ENCODE measurements at regions not wholly inside any gene's neighbourhood (a gene's known extent, or its start where the extent isn't known, plus 50 kb on each side); places are given as distances from the start of the nearest gene placed in this dataset.
"Not testable (repeated sequence)": the region's sequence is repeated elsewhere in the genome, so short reads cannot be mapped to it uniquely, and the experiment has no call there.

DNA sequence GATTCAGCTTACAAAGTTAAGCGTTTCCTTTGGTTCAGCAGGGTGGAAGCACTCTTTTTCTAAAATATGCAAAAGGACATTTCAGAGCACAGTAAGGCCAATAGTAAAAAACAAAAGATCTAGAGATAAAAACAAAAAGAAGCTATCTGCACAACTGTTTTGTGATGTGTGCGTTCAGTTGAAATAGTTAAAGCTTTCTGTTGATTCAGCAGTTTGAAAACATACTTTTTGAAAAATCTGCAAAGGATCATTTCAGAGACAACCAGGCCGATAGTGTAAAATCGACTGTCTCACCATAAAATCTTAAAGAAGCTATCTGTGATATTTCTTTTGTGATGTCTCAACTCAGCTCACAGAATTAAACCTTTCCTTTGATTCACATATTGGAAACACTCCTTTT is 300.0 kb upstream of the ALG10B start:
- no peak overlapping the region for H3K27ac Mint-ChIP-seq
- no peak overlapping the region for H3K4me3 Mint-ChIP-seq
- no peaks in the 10 kb centered on the region for H3K9me3 Mint-ChIP-seq
- no peaks in the 10 kb centered on the region for H3K36me3 Mint-ChIP-seq
- DNase-seq (ENCODE audit: low spot score), result no peak
- H3K27me3 Mint-ChIP-seq, result no peaks in the 10 kb centered on the region
- H3K4me1 Mint-ChIP-seq (ENCODE audit: low read depth in 2 of 2), result no peaks in the 10 kb centered on the region
- ATAC-seq, result no peak

DNA sequence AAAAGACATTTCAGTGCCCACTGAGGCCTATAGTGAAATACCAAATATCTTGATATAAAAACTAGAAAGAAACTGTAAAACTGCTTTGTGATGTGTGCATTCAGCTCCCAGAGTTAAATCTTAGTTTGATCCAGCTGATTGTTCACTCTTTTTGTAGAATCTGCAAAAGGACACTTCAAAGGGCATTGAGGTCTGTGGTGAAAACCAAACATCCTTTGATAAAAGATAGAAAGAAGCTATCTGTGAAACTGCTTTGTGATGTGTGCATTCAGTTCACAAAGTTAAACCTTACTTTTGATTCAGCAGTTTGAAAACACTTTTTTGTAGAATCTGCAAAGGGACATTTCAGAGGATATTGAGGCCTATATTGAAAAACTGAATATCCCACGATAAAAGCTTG is 290.7 kb upstream of the ALG10B start:
- Mint-ChIP-seq H3K9me3 (peaks cover 4% of the 10 kb centered on the region), H3K4me1 (ENCODE audit: low read depth in 2 of 2) (no peaks in the 10 kb centered on the region), H3K27me3 (no peaks in the 10 kb centered on the region), H3K27ac (no peak overlapping the region), H3K4me3 (no peak overlapping the region), H3K36me3 (peaks cover 5% of the 10 kb centered on the region)
- no peak for ATAC-seq
- no peak for DNase-seq (ENCODE audit: low spot score)

DNA sequence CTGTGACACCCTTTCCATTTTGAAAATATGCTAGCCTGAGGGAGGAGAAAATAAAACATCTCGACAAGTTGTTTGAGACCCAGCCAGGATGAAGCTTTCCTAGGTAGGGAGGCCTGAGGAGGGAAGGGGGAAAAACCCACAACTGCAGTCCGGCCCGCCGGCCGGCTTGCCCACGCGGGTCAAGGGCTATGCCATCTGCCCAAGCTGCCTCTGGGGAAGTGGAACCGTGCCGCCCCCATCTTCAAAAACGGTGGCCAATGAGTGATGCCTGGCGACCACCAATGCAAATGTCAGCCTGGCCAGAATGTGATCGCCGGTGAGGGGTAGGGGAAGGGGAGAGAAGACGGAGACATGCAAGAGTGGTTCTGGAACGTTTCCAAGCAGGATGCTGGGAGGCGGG is 263.5 kb upstream of the ALG10B start:
- Mint-ChIP-seq H3K4me1 (ENCODE audit: low read depth in 2 of 2) (no peaks in the 10 kb centered on the region), H3K36me3 (peaks cover 26% of the 10 kb centered on the region), H3K27ac (no peak overlapping the region), H3K9me3 (peaks cover 14% of the 10 kb centered on the region), H3K4me3 (no peak overlapping the region), H3K27me3 (no peaks in the 10 kb centered on the region)
- no peak for DNase-seq (ENCODE audit: low spot score)
- no peak for ATAC-seq

DNA sequence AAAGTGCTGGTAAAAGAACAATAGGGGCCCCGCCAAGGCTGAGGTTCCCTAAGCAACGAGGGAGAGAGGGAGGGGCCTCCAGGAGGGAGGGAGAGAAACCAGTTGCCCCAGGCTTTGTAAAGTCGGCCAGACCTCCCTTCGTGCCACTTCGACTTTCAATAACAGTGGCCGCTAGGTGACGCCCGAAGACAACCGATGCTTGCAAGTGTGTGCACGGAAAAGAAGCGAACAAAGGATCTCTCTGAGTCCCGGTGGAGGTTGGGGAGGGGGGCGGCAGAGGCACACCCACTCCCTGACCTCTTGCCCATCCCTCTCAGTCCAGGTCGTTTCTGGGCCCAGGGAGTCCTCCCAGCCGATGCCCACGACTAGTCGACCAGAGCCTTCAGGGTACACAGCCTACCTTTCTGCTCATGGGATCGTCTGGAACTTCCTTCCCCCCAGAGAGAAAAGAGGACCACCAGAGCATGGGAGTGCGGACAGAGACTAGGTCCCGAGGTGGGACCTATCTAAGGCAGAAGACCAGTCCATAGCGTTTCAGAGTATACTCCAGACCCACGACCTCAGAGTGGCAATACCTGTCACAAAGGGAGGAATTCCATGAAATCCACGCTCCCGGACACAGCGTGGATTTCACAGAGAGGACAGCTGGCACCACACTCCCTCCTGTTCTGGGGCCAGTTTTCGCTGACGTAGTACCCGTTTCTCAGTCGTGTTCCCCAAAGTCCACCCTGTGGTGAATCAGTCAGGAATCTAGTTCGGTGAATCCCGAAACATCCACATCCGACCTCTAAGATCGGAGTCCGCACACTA is 262.7 kb upstream of the ALG10B start:
- ATAC-seq (no peak), DNase-seq (ENCODE audit: low spot score) (no peak)
- H3K4me3 Mint-ChIP-seq, result no peak overlapping the region
- H3K36me3 Mint-ChIP-seq, result peaks cover 23% of the 10 kb centered on the region
- no peak overlapping the region for H3K27ac Mint-ChIP-seq
- H3K27me3 Mint-ChIP-seq, result no peaks in the 10 kb centered on the region
- H3K9me3 Mint-ChIP-seq, result peaks cover 17% of the 10 kb centered on the region
- no peaks in the 10 kb centered on the region for H3K4me1 Mint-ChIP-seq (ENCODE audit: low read depth in 2 of 2)

DNA sequence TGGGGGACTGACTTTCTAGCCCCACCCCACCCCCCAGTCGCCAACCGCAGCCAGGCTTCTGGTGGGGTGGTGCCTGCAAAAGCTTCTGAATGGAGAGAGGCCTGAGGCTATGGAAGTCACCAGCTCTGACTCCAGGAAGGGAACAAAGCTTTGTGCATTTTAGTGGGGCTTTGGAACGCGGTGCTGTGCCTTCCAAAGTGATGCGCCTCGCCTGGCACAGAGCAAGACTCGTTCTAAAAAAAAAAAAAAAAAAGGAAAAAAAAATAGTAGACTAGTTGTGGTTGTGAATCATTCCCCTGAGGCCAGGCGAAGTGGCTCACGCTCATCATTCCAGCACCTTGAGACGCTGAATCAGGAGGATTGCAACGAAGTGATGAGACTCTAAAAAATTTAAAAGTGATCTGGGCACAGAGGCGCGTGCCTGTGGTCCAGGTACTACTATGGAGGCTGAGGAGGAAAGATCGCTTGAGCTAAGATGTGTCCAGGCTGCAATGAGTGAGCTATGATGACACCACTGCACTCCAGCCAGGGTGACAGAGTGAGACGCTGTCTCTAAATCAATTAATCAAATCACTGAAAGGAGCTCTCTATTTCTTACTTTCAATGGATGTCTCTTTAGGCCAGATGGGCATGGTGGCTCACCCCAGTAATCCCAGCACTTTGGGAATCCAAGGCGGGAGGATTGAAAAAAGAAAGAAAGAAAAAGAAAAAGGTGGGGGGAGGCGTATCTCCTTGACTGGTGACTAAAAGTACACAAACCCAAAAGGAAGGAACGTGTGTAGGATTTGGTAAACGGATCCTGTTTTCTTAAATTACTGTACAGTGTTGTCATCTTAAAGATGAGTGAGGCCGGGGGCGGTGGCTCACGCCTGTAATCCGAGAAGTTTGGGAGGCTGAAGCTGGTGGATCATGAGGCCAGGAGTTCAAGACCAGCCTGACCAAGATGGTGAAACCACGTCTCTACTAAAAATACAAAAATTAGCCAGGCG is 259.6 kb upstream of the ALG10B start:
- no peaks in the 10 kb centered on the region for H3K27me3 Mint-ChIP-seq
- H3K4me3 Mint-ChIP-seq, result no peak overlapping the region
- peaks cover 13% of the 10 kb centered on the region for H3K9me3 Mint-ChIP-seq
- ATAC-seq (no peak), DNase-seq (ENCODE audit: low spot score) (no peak)
- no peaks in the 10 kb centered on the region for H3K4me1 Mint-ChIP-seq (ENCODE audit: low read depth in 2 of 2)
- H3K36me3 Mint-ChIP-seq, result peaks cover 28% of the 10 kb centered on the region
- no peak overlapping the region for H3K27ac Mint-ChIP-seq

DNA sequence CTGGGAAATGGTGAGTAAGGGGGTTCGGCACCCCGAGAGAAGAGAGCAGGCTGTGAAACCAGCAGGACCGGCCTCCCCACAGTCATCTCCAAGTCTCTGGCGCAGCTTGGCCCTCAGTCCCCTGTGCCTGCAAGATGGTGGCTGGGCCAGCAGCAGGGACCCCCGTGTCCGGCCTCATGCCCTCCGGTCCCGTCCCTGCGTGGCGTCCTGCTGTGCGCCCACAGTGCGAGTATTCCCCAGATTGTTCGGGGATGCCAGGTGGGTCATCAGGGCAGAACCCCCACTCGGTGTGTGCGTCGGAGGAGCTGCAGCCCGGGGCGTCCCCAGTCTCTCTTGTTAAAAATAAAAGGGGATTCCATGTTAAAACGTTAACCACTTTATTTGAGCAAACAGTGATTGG is 216.9 kb upstream of the ALG10B start:
- H3K4me1 Mint-ChIP-seq (ENCODE audit: low read depth in 2 of 2), result no peaks in the 10 kb centered on the region
- H3K4me3 Mint-ChIP-seq, result no peak overlapping the region
- ATAC-seq (no peak), DNase-seq (ENCODE audit: low spot score) (no peak)
- H3K36me3 Mint-ChIP-seq, result peaks cover 4% of the 10 kb centered on the region
- no peaks in the 10 kb centered on the region for H3K27me3 Mint-ChIP-seq
- H3K9me3 Mint-ChIP-seq, result peaks cover 5% of the 10 kb centered on the region
- H3K27ac Mint-ChIP-seq, result no peak overlapping the region

DNA sequence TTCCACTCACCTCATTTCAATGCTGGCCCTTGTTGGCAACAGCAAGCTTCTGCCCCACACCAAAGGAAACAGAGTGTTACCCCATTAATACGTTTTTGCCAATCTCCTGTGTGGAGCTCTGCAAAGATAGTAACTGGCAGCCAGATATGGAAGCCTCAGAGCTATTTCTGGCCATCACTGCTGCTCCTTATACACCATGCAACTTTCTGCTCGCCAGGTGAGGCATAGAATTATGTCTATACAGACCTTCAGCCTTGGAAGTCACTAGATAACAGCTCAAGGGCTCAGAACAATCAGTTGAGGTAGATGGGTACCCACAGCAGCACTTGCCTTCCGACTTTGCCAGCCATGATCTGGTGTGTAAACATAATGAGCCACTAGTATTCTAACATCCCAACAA is 214.8 kb upstream of the ALG10B start:
- H3K27ac Mint-ChIP-seq, result no peak overlapping the region
- H3K9me3 Mint-ChIP-seq, result peaks cover 15% of the 10 kb centered on the region
- DNase-seq (ENCODE audit: low spot score), result no peak
- no peak for ATAC-seq
- peaks cover 4% of the 10 kb centered on the region for H3K36me3 Mint-ChIP-seq
- no peaks in the 10 kb centered on the region for H3K27me3 Mint-ChIP-seq
- no peaks in the 10 kb centered on the region for H3K4me1 Mint-ChIP-seq (ENCODE audit: low read depth in 2 of 2)
- H3K4me3 Mint-ChIP-seq, result no peak overlapping the region

DNA sequence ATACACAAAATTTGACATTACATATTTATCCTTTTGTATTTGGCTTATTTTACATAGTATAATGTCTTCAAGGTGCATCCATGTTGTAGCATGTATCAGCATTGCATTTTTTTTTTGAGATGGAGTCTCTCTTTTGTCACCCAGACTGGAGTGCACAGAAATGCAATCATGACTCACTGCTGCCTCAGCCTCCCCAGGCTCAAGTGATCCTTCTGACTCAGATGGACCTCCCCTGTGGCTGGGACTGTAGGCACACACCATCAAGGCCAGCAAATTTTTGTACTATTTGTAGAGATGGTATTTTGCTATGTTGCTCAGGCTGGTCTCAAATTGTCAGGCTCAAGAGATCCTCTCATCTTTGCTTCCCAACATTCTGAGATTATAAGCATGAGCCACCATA is 214.4 kb upstream of the ALG10B start:
- no peak overlapping the region for H3K4me3 Mint-ChIP-seq
- H3K27ac Mint-ChIP-seq, result no peak overlapping the region
- peaks cover 15% of the 10 kb centered on the region for H3K9me3 Mint-ChIP-seq
- no peak for DNase-seq (ENCODE audit: low spot score)
- ATAC-seq, result no peak
- no peaks in the 10 kb centered on the region for H3K27me3 Mint-ChIP-seq
- peaks cover 4% of the 10 kb centered on the region for H3K36me3 Mint-ChIP-seq
- H3K4me1 Mint-ChIP-seq (ENCODE audit: low read depth in 2 of 2), result no peaks in the 10 kb centered on the region

DNA sequence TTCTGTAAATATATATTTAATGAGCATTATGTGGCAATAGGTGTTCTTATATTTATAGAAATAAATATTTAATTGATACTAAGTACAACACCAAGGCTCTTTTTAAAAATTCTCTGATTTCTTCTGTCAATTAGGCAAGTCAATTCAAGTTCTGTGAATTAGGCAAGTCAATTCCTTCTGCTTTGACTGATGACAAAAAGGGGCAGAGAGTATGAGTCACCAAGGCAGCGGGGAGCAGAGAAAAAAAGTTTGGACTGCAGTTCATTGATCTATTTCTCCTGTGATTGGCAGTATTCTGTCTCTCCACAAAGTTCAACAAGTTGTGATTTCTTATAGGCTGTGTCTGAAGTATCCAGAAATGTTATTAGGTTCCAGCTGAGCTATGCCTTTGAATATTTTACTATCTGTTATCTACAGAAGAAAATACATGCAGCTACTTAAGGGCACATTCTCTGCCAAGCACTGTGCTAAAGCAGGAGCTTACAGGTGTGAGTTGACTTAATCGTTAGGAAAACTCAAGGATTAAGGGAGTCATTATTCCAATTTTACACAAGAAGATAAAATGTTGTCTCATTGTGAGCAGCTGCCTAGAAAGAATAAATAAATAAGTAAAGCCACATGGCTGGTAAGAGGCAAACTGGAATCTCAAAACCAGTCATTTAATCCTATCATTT is 206.4 kb upstream of the ALG10B start:
- Mint-ChIP-seq H3K4me3 (no peak overlapping the region), H3K9me3 (peaks cover 23% of the 10 kb centered on the region), H3K4me1 (ENCODE audit: low read depth in 2 of 2) (no peaks in the 10 kb centered on the region)

DNA sequence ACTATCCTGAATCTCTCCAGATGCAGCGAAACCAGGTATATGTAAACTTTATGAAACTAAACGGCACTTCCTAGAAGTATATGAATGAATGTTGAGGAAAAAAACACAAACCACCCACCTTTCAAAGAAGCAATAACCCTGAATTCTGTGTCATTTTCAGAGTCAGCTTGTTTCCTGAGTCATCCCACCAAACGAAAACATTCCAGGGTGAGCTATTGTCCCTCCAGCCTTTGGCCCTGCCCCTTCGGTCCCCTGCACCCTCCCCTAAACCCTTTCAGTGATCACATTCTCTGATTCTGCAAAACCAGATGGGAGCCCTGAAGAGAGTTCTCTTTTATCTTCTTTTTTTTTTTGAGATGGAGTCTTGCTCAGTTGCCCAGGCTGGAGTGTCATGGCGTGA is 202.6 kb upstream of the ALG10B start:
- Mint-ChIP-seq H3K36me3 (no peaks in the 10 kb centered on the region), H3K27me3 (no peaks in the 10 kb centered on the region), H3K4me3 (no peak overlapping the region), H3K9me3 (peaks cover 16% of the 10 kb centered on the region), H3K27ac (no peak overlapping the region), H3K4me1 (ENCODE audit: low read depth in 2 of 2) (no peaks in the 10 kb centered on the region)
- ATAC-seq (no peak), DNase-seq (ENCODE audit: low spot score) (no peak)

More for the DNA sequence above, 206.4 kb upstream of the ALG10B start:
- ATAC-seq, result no peak
- no peak for DNase-seq (ENCODE audit: low spot score)
- Mint-ChIP-seq H3K27ac (no peak overlapping the region), H3K36me3 (no peaks in the 10 kb centered on the region), H3K27me3 (no peaks in the 10 kb centered on the region)

DNA sequence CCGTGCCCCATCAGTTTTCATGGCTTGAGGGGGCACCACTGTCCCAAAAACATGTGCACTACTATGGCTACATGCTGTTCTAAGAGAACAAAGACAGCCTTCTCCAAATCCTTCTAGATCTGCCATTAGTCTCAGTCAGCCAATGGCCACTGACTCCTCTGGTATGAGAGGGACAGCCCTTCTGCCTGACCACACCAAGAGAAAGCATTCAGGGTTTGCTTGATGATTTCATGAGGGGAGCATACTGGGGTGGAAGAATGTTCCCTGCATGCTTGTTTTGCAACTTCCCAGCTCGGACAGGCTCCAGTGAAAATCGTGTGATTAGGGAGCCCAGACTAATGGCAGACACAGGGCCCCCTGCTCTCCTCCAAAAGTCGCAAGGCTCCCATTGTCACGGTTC is 199.6 kb upstream of the ALG10B start:
- no peak overlapping the region for H3K4me3 Mint-ChIP-seq
- H3K9me3 Mint-ChIP-seq, result peaks cover 16% of the 10 kb centered on the region
- H3K4me1 Mint-ChIP-seq (ENCODE audit: low read depth in 2 of 2), result no peaks in the 10 kb centered on the region
- H3K27me3 Mint-ChIP-seq, result no peaks in the 10 kb centered on the region
- H3K27ac Mint-ChIP-seq, result no peak overlapping the region
- no peak for DNase-seq (ENCODE audit: low spot score)
- no peaks in the 10 kb centered on the region for H3K36me3 Mint-ChIP-seq
- ATAC-seq, result no peak

DNA sequence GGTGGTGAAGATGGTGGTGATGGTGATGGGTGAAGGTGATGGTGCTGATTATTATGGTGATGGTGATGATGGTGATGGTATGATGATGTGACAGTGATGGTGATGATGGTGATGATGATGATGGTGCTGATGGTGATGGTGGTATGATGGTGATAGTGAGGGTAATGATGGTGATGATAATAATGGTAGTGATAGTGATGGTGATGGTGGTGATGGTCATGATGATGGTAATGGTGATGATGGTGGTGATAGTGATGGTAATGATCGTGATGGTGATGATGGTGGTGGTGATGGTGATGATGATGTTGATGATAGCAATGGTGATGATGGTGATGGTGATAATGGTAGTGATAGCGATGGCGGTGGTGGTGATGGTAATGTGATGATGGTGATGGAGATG is 197.9 kb upstream of the ALG10B start:
- Mint-ChIP-seq H3K4me3 (no peak overlapping the region), H3K4me1 (ENCODE audit: low read depth in 2 of 2) (no peaks in the 10 kb centered on the region), H3K9me3 (peaks cover 7% of the 10 kb centered on the region), H3K27me3 (no peaks in the 10 kb centered on the region), H3K27ac (no peak overlapping the region), H3K36me3 (no peaks in the 10 kb centered on the region)
- ATAC-seq, result no peak
- DNase-seq (ENCODE audit: low spot score), result no peak

DNA sequence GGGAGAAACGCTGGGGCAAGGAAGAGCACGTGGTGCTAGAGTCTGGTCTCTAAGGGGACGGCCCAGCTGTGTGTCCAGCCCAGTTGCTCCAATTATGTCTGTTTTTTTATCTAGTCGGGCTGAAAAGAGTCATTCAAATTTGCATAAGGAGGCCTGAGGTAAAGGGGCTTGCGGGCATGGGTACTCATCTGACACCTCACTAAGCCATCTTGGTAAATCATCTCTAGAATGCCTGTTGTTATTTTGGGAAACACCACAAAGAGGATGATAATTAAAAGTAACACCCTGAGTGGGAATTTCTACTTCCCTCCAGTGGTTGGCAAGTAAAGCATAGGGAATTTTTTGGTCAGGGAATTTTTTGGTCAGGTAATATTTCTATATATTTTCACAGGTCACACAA is 196.1 kb upstream of the ALG10B start:
- Mint-ChIP-seq H3K27ac (no peak overlapping the region), H3K36me3 (peaks cover 7% of the 10 kb centered on the region), H3K4me1 (ENCODE audit: low read depth in 2 of 2) (peaks cover 0 to 3% of the 10 kb centered on the region in 2 donors), H3K27me3 (no peaks in the 10 kb centered on the region), H3K4me3 (no peak overlapping the region), H3K9me3 (peaks cover 15% of the 10 kb centered on the region)
- DNase-seq (ENCODE audit: low spot score) (no peak), ATAC-seq (no peak)

DNA sequence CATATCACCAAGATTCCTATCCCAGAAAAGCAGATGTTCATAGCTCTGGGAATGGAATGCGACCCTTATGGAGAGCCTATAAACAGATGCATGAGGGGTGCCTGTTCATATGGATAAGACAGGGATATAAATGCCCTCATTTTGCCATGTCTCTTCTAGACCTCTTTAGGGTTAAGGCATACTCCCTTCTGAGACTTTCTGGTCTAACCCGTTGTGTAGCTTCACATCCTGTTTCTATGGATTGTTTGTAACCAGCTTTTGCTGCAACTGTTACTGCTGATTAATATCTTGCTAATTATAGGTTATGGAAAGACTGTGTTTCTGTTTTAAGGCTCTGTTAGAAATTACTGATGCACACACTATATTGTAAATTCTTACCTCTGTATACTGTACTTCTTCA is 193.5 kb upstream of the ALG10B start:
- H3K36me3 Mint-ChIP-seq; H3K27me3 Mint-ChIP-seq; H3K27ac Mint-ChIP-seq; DNase-seq (ENCODE audit: low spot score); ATAC-seq; H3K4me1 Mint-ChIP-seq (ENCODE audit: low read depth in 2 of 2); H3K4me3 Mint-ChIP-seq: not testable (repeated sequence)
- H3K9me3 Mint-ChIP-seq, result peaks cover 15% of the 10 kb centered on the region
